ENCODE measurements at regions not wholly inside any gene's neighbourhood (a gene's known extent, or its start where the extent isn't known, plus 50 kb on each side); places are given as distances from the start of the nearest gene placed in this dataset.

GRCh38 chr10:28459453-28460144 lies 73.3 kb upstream of the WAC start:
- intact Hi-C loops (cut with DNase I) = no loop called here
- DNase-seq (ENCODE audit: low spot score) = no peak
- H3K9me3 ChIP-seq = no peaks in the 10 kb centered on the region
- no peaks in the 10 kb centered on the region for H3K36me3 ChIP-seq
- H3K27ac ChIP-seq = no peak overlapping the region
- H3K4me1 ChIP-seq (replicated peaks) = no peaks in the 10 kb centered on the region
- H3K27me3 ChIP-seq (replicated peaks; ENCODE audit: insufficient read depth) = no peaks in the 10 kb centered on the region
- H3K4me3 ChIP-seq = no peak overlapping the region
- WGBS = 96% methylated on average over 4 of the region's 4 CpGs
- TF ChIP-seq POLR2A (IDR thresholded peaks at IDR 0.05) = no peak
- TF ChIP-seq, protein P1, sequence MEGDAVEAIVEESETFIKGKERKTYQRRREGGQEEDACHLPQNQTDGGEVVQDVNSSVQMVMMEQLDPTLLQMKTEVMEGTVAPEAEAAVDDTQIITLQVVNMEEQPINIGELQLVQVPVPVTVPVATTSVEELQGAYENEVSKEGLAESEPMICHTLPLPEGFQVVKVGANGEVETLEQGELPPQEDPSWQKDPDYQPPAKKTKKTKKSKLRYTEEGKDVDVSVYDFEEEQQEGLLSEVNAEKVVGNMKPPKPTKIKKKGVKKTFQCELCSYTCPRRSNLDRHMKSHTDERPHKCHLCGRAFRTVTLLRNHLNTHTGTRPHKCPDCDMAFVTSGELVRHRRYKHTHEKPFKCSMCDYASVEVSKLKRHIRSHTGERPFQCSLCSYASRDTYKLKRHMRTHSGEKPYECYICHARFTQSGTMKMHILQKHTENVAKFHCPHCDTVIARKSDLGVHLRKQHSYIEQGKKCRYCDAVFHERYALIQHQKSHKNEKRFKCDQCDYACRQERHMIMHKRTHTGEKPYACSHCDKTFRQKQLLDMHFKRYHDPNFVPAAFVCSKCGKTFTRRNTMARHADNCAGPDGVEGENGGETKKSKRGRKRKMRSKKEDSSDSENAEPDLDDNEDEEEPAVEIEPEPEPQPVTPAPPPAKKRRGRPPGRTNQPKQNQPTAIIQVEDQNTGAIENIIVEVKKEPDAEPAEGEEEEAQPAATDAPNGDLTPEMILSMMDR (IDR thresholded peaks at IDR 0.05) = no peak

- Histone ChIP-seq H3K27me3 (replicated peaks; ENCODE audit: insufficient read depth) (no peaks in the 10 kb centered on the region), H3K4me1 (replicated peaks) (no peaks in the 10 kb centered on the region), H3K4me3 (no peak overlapping the region), H3K27ac (no peak overlapping the region), H3K9me3 (no peaks in the 10 kb centered on the region), H3K36me3 (no peaks in the 10 kb centered on the region)
- intact Hi-C loops (cut with DNase I) = no loop called here
- TF ChIP-seq POLR2A (IDR thresholded peaks at IDR 0.05) = no peak
- TF ChIP-seq, protein P1 (IDR thresholded peaks at IDR 0.05) = no peak
- no peak for TF ChIP-seq POLR2AphosphoS5 (IDR thresholded peaks at IDR 0.05)
- no peak for DNase-seq (ENCODE audit: low spot score)
- 66% methylated on average over 2 of the region's 2 CpGs for WGBS
Measured at GRCh38 chr10:28463141-28463540, 69.8 kb upstream of the WAC start.

- intact Hi-C loops (cut with DNase I) = no loop called here
- peak; percentile 70 for DNase-seq (ENCODE audit: low spot score)
- Histone ChIP-seq H3K9me3 (no peaks in the 10 kb centered on the region), H3K27ac (peak overlapping the region in 1 of 2 donors; percentile 5), H3K27me3 (replicated peaks; ENCODE audit: insufficient read depth) (no peaks in the 10 kb centered on the region), H3K36me3 (no peaks in the 10 kb centered on the region), H3K4me3 (no peak overlapping the region), H3K4me1 (replicated peaks) (no peaks in the 10 kb centered on the region)
- TF ChIP-seq POLR2AphosphoS5 (IDR thresholded peaks at IDR 0.05) (peak; percentile 80), POLR2A (IDR thresholded peaks at IDR 0.05) (no peak)
- WGBS = 36% methylated on average over 9 of the region's 9 CpGs
Measured at GRCh38 chr10:28463676-28464395, 69.1 kb upstream of the WAC start.

DNA sequence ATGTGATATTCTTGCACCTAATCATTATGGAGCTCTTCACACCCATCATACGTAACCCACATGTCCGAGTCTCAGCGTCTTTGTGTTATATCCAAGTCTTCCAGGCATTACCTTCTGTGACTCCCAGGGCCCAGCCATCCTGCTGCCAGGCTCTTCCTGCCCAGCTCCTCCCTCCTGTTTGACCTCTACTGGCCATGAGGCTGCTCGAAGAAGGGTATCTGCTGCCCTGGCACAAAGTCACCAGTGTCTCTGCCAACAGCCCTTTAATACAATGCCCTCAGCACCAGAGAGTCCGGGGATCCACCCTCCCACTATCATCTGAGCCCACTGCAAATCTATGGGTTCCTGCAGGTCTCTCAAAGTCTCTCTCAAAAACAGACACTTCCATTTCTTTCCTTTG lies 65.3 kb upstream of the WAC start:
- H3K27ac ChIP-seq = no peak overlapping the region
- intact Hi-C loops (cut with DNase I) = no loop called here
- no peak for TF ChIP-seq POLR2A (IDR thresholded peaks at IDR 0.05)
- TF ChIP-seq, protein P1 (IDR thresholded peaks at IDR 0.05) = no peak
- TF ChIP-seq POLR2AphosphoS5 (IDR thresholded peaks at IDR 0.05) = no peak
- H3K27me3 ChIP-seq (replicated peaks; ENCODE audit: insufficient read depth) = peaks cover 2% of the 10 kb centered on the region
- no peaks in the 10 kb centered on the region for H3K9me3 ChIP-seq
- H3K36me3 ChIP-seq = no peaks in the 10 kb centered on the region
- no peaks in the 10 kb centered on the region for H3K4me1 ChIP-seq (replicated peaks)
- no peak for DNase-seq (ENCODE audit: low spot score)
- no peak overlapping the region for H3K4me3 ChIP-seq
- WGBS = 86% methylated on average over 5 of the region's 5 CpGs

- H3K27me3 ChIP-seq (replicated peaks; ENCODE audit: insufficient read depth) = peaks cover 2% of the 10 kb centered on the region
- intact Hi-C loops (cut with DNase I) = no loop called here
- WGBS = 75% methylated on average over 10 of the region's 10 CpGs
- no peaks in the 10 kb centered on the region for H3K4me1 ChIP-seq (replicated peaks)
- H3K27ac ChIP-seq = no peak overlapping the region
- H3K9me3 ChIP-seq = no peaks in the 10 kb centered on the region
- no peak overlapping the region for H3K4me3 ChIP-seq
- H3K36me3 ChIP-seq = no peaks in the 10 kb centered on the region
- no peak for DNase-seq (ENCODE audit: low spot score)
- TF ChIP-seq, protein P1 (IDR thresholded peaks at IDR 0.05) = no peak
- TF ChIP-seq POLR2AphosphoS5 (IDR thresholded peaks at IDR 0.05) = no peak
- no peak for TF ChIP-seq POLR2A (IDR thresholded peaks at IDR 0.05)
Measured at GRCh38 chr10:28468707-28469483, 64.0 kb upstream of the WAC start.
